ENCODE measurements at regions not wholly inside any gene's neighbourhood (a gene's known extent, or its start where the extent isn't known, plus 50 kb on each side); places are given as distances from the start of the nearest gene placed in this dataset.

DNA sequence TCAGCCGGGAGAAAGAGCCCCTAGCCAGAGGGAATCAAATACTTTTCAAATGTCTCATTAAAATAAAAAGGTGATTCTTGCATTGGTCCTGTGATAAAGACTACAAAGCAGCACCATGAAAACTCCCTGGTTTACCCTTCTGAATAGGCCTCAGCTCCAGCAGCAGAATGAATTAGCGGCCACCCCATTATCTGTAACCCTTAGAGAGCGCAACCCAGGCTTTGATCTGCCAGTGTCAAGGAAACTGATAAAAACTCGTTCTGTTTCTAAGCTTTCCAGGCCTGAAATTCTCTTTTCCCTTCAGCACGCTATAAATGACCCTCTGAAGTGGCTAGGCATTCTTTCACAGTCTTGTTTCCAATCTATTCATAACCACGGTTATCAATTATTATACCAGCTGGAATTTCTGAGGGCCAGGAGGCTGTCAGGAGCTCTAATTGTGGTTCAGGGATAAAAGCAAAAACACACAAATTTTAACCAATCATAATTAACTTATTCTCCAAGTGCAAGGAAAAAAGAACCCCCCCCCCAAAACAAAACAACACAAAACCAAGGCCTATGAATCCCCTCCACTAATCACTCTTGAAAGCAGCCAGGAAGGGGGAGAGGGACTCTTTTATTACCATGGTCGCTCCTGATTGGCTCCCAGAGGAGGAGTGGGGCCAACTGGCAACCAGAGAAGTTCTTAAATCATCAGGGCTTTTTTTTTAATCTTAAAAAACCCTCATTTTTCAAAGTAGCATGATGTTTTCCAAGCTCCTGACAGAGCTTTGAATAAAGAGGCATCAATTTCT lies 258.9 kb downstream of the CYRIA start:
- H2AFZ ChIP-seq (ENCODE audit: low read length), result no peak overlapping the region
- no peak overlapping the region for H3K4me3 ChIP-seq (ENCODE audit: low read depth, low read length, poor library complexity, severe bottlenecking)
- no peaks in the 10 kb centered on the region for H3K27me3 ChIP-seq (ENCODE audit: insufficient read depth, low read length)
- H3K4me1 ChIP-seq (ENCODE audit: insufficient read depth, low read length, severe bottlenecking), result no peaks in the 10 kb centered on the region
- H4K20me1 ChIP-seq (ENCODE audit: insufficient read depth, low read length), result no peaks in the 10 kb centered on the region
- TF ChIP-seq, protein P1, sequence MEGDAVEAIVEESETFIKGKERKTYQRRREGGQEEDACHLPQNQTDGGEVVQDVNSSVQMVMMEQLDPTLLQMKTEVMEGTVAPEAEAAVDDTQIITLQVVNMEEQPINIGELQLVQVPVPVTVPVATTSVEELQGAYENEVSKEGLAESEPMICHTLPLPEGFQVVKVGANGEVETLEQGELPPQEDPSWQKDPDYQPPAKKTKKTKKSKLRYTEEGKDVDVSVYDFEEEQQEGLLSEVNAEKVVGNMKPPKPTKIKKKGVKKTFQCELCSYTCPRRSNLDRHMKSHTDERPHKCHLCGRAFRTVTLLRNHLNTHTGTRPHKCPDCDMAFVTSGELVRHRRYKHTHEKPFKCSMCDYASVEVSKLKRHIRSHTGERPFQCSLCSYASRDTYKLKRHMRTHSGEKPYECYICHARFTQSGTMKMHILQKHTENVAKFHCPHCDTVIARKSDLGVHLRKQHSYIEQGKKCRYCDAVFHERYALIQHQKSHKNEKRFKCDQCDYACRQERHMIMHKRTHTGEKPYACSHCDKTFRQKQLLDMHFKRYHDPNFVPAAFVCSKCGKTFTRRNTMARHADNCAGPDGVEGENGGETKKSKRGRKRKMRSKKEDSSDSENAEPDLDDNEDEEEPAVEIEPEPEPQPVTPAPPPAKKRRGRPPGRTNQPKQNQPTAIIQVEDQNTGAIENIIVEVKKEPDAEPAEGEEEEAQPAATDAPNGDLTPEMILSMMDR (IDR thresholded peaks at IDR 0.05; ENCODE audit: low read length), result no peak
- no peak for TF ChIP-seq EZH2 (IDR thresholded peaks at IDR 0.05; ENCODE audit: borderline replicate concordance, low read length)
- H3F3A ChIP-seq (ENCODE audit: insufficient read depth, low read length), result no peaks in the 10 kb centered on the region
- no peaks in the 10 kb centered on the region for H3K79me2 ChIP-seq (ENCODE audit: insufficient read depth, low read length)
- H3K9ac ChIP-seq (ENCODE audit: low read length), result no peak overlapping the region
- H3K27ac ChIP-seq (ENCODE audit: low read depth, low read length, poor library complexity, severe bottlenecking), result no peak overlapping the region
- no peaks in the 10 kb centered on the region for H3K9me2 ChIP-seq (ENCODE audit: low read depth, low read length)
- H3K36me3 ChIP-seq (ENCODE audit: insufficient read depth, low read length), result no peaks in the 10 kb centered on the region
- no peak overlapping the region for H3K4me2 ChIP-seq (ENCODE audit: low read length)
- no peaks in the 10 kb centered on the region for H3K9me3 ChIP-seq (ENCODE audit: low read length)

DNA sequence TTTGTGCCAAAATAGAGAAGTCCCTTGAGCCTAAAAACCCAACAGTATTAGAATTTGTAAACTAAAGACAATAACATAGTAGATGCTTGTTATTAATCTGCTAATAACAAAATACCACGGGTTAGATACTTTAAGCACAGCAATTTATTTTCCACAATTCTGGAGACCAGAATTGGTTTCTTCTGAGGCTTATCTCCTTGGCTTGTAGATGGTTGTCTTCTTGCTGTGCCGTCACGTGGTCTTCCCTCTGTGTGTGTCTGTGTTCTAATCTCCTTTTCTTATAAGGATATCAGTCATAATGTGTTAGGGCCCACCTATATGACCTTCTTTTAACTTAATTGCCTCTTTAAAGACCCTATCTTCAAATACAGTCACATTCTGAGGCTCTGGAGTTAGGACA lies 260.1 kb downstream of the CYRIA start:
- Histone ChIP-seq H3K36me3 (ENCODE audit: insufficient read depth, low read length) (no peaks in the 10 kb centered on the region), H3K9me3 (ENCODE audit: low read length) (no peaks in the 10 kb centered on the region), H3K79me2 (ENCODE audit: insufficient read depth, low read length) (no peaks in the 10 kb centered on the region), H3K9me2 (ENCODE audit: low read depth, low read length) (no peaks in the 10 kb centered on the region), H3K27ac (ENCODE audit: low read depth, low read length, poor library complexity, severe bottlenecking) (no peak overlapping the region), H3K4me1 (ENCODE audit: insufficient read depth, low read length, severe bottlenecking) (no peaks in the 10 kb centered on the region), H4K20me1 (ENCODE audit: insufficient read depth, low read length) (no peaks in the 10 kb centered on the region), H3K4me2 (ENCODE audit: low read length) (no peak overlapping the region), H2AFZ (ENCODE audit: low read length) (no peak overlapping the region), H3K4me3 (ENCODE audit: low read depth, low read length, poor library complexity, severe bottlenecking) (no peak overlapping the region), H3F3A (ENCODE audit: insufficient read depth, low read length) (no peaks in the 10 kb centered on the region), H3K9ac (ENCODE audit: low read length) (no peak overlapping the region), H3K27me3 (ENCODE audit: insufficient read depth, low read length) (no peaks in the 10 kb centered on the region)
- TF ChIP-seq, protein P1 (IDR thresholded peaks at IDR 0.05; ENCODE audit: low read length), result no peak
- no peak for TF ChIP-seq EZH2 (IDR thresholded peaks at IDR 0.05; ENCODE audit: borderline replicate concordance, low read length)

DNA sequence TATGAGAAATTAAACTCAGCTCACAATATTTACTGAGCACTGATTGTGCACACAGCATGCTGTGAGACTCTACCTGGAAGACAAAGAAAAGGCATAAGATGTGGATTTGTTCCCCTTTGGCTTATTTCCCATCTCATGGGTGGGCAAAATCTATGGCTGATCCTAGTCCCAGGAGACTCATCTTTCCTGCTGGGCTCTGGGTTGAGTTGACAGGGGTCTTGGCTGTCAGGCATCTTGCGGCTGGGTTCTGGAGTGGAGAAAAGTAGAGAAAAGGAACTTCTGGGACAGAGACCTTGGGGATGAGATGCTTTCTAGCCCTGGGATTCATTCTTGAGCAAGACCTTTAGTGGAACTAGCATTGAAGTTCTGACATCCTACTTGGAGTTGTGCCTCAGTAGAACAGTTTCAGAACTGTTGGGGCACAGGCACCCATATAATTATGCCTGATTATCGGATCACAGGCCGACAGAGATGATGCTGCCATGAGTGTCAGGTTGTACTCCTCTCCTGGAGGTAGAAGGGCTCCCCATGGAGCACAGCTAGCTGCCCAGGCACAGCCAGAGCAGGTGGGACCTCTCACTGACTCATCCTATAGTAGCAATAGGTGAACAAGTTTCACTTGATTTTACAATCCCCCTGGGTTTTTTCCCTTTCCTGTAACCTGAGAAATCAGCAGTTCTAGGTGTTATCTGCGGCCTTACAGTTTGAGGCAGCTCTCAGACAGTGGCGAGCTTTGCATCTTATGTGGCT lies 260.9 kb downstream of the CYRIA start:
- no peaks in the 10 kb centered on the region for H4K20me1 ChIP-seq (ENCODE audit: insufficient read depth, low read length)
- no peak for TF ChIP-seq EZH2 (IDR thresholded peaks at IDR 0.05; ENCODE audit: borderline replicate concordance, low read length)
- TF ChIP-seq, protein P1 (IDR thresholded peaks at IDR 0.05; ENCODE audit: low read length), result no peak
- no peak overlapping the region for H3K4me2 ChIP-seq (ENCODE audit: low read length)
- H3K27ac ChIP-seq (ENCODE audit: low read depth, low read length, poor library complexity, severe bottlenecking), result no peak overlapping the region
- no peaks in the 10 kb centered on the region for H3K79me2 ChIP-seq (ENCODE audit: insufficient read depth, low read length)
- H3K9me3 ChIP-seq (ENCODE audit: low read length), result no peaks in the 10 kb centered on the region
- H3K9ac ChIP-seq (ENCODE audit: low read length), result no peak overlapping the region
- H3K36me3 ChIP-seq (ENCODE audit: insufficient read depth, low read length), result no peaks in the 10 kb centered on the region
- no peaks in the 10 kb centered on the region for H3K27me3 ChIP-seq (ENCODE audit: insufficient read depth, low read length)
- no peak overlapping the region for H3K4me3 ChIP-seq (ENCODE audit: low read depth, low read length, poor library complexity, severe bottlenecking)
- H3F3A ChIP-seq (ENCODE audit: insufficient read depth, low read length), result no peaks in the 10 kb centered on the region
- no peaks in the 10 kb centered on the region for H3K4me1 ChIP-seq (ENCODE audit: insufficient read depth, low read length, severe bottlenecking)
- H2AFZ ChIP-seq (ENCODE audit: low read length), result no peak overlapping the region
- H3K9me2 ChIP-seq (ENCODE audit: low read depth, low read length), result no peaks in the 10 kb centered on the region
